ENCODE measurements at regions not wholly inside any gene's neighbourhood (a gene's known extent, or its start where the extent isn't known, plus 50 kb on each side); places are given as distances from the start of the nearest gene placed in this dataset.

DNA sequence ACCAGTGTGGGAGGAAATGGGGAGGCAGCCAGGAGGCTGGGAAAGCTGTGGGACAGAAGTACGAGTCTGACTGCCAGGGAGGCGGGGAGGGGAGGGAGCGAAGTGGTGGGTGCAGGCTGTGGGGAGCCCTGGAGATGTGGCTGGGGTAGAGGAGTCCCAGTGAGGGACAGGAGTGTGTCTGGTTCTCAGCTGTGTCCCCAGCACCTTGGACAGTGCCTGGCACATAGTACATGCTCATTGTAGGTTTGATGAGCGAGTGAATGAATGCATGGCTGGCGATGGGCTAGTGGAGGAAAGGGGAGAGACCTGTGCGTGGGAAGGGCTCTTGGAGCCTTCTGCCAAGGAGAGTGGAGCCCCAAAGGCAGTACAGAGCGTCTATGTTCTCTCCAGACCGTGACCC is 104.1 kb downstream of the SIK1 start:
- Histone ChIP-seq H3K9ac (replicated peaks; ENCODE audit: extremely low read depth, insufficient read depth, low read length) (no peak overlapping the region), H3K4me3 (replicated peaks in 1 of 3; ENCODE audit: insufficient read depth in 1 of 3, low read depth in 1 of 3, low read length in 3 of 3) (no peak overlapping the region), H3K36me3 (ENCODE audit: control insufficient read depth in 2 of 2, extremely low read depth in 1 of 2, insufficient read depth in 2 of 2, low read length in 2 of 2) (no peaks in the 10 kb centered on the region), H4K20me1 (replicated peaks; ENCODE audit: control insufficient read depth, extremely low read depth, insufficient read depth, low read length) (no peaks in the 10 kb centered on the region), H3K4me2 (ENCODE audit: insufficient read depth, low read length) (no peak overlapping the region), H2AFZ (ENCODE audit: low read depth, low read length) (no peak overlapping the region), H3K9me1 (replicated peaks; ENCODE audit: control insufficient read depth, extremely low read depth, insufficient read depth, low read length) (no peaks in the 10 kb centered on the region), H3K27me3 (ENCODE audit: control insufficient read depth in 2 of 2, insufficient read depth in 2 of 2, low read length in 2 of 2) (no peaks in the 10 kb centered on the region), H3K4me1 (ENCODE audit: control insufficient read depth, extremely low read depth, insufficient read depth, low read length) (no peaks in the 10 kb centered on the region), H3K27ac (ENCODE audit: insufficient read depth, low read depth, low read length) (no peak overlapping the region), H3K79me2 (ENCODE audit: control insufficient read depth, insufficient read depth, low read length) (no peaks in the 10 kb centered on the region), H3K9me3 (replicated peaks; ENCODE audit: control insufficient read depth, insufficient read depth, low read length) (no peaks in the 10 kb centered on the region)
- CTCF ChIA-PET: no interaction called here
- no peak for DNase-seq (ENCODE audit: low read depth, low spot score)
- POLR2A ChIA-PET: no interaction called here
- intact Hi-C loops (cut with micrococcal nuclease) (no loop called here), dilution Hi-C loops (cut with MboI; ENCODE audit: extremely low pct_ligation_motif_present, low sequenced_read_pairs) (no loop called here)
- TF ChIP-seq JUN (IDR thresholded peaks at IDR 0.05; ENCODE audit: borderline replicate concordance, insufficient read depth, insufficient read length, low read depth): no peak
- no peak for TF ChIP-seq GATA2 (IDR thresholded peaks at IDR 0.05; ENCODE audit: insufficient read depth, insufficient read length, low read depth, low read length)
- TF ChIP-seq, protein P1, sequence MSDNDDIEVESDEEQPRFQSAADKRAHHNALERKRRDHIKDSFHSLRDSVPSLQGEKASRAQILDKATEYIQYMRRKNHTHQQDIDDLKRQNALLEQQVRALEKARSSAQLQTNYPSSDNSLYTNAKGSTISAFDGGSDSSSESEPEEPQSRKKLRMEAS (IDR thresholded peaks at IDR 0.05; ENCODE audit: insufficient read depth, insufficient read length): no peak
- TF ChIP-seq POLR2AphosphoS5 (IDR thresholded peaks at IDR 0.05; ENCODE audit: insufficient read depth, low read depth, low read length): no peak
- no peak for TF ChIP-seq FOS (IDR thresholded peaks at IDR 0.05; ENCODE audit: borderline replicate concordance, insufficient read depth, low read length)
- no peak for TF ChIP-seq MYC (IDR thresholded peaks at IDR 0.05; ENCODE audit: low read depth, low read length)
- no peak for TF ChIP-seq POLR2A (IDR thresholded peaks at IDR 0.05; ENCODE audit: low read depth, low read length)
- FAIRE-seq: no peak
- BruUV-seq (replicated peaks): no TSS peak

DNA sequence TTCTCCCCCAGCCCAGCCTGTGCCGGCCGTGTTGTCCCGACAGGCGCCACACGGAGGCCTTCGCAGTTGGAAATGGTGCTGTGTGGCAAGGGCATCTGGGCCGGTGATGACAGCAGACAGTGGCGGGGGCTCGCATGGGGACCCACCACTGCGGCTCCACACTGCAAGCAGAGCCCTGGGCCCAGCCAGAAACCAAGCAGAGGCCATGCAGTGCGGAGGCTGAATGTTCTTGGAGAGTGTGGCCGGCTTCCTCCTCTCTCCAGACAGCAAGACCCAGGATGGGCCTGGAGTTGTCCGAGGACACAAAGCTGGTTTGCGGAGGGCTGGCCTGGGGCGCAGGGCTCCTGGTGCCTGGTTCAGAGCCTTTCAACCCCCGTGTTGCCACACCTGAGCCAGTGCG is 104.6 kb downstream of the SIK1 start:
- no peaks in the 10 kb centered on the region for H3K9me3 ChIP-seq (replicated peaks; ENCODE audit: control insufficient read depth, insufficient read depth, low read length)
- intact Hi-C loops (cut with micrococcal nuclease) (no loop called here), dilution Hi-C loops (cut with MboI; ENCODE audit: extremely low pct_ligation_motif_present, low sequenced_read_pairs) (no loop called here)
- H3K4me3 ChIP-seq (replicated peaks in 1 of 3; ENCODE audit: insufficient read depth in 1 of 3, low read depth in 1 of 3, low read length in 3 of 3): no peak overlapping the region
- BruUV-seq (replicated peaks): no TSS peak
- H4K20me1 ChIP-seq (replicated peaks; ENCODE audit: control insufficient read depth, extremely low read depth, insufficient read depth, low read length): no peaks in the 10 kb centered on the region
- no peak for FAIRE-seq
- H3K4me1 ChIP-seq (ENCODE audit: control insufficient read depth, extremely low read depth, insufficient read depth, low read length): no peaks in the 10 kb centered on the region
- no peaks in the 10 kb centered on the region for H3K79me2 ChIP-seq (ENCODE audit: control insufficient read depth, insufficient read depth, low read length)
- POLR2A ChIA-PET: no interaction called here
- no peak overlapping the region for H2AFZ ChIP-seq (ENCODE audit: low read depth, low read length)
- CTCF ChIA-PET: no interaction called here
- H3K9ac ChIP-seq (replicated peaks; ENCODE audit: extremely low read depth, insufficient read depth, low read length): no peak overlapping the region
- no peaks in the 10 kb centered on the region for H3K27me3 ChIP-seq (ENCODE audit: control insufficient read depth in 2 of 2, insufficient read depth in 2 of 2, low read length in 2 of 2)
- H3K9me1 ChIP-seq (replicated peaks; ENCODE audit: control insufficient read depth, extremely low read depth, insufficient read depth, low read length): no peaks in the 10 kb centered on the region
- no peak for DNase-seq (ENCODE audit: low read depth, low spot score)
- H3K36me3 ChIP-seq (ENCODE audit: control insufficient read depth in 2 of 2, extremely low read depth in 1 of 2, insufficient read depth in 2 of 2, low read length in 2 of 2): no peaks in the 10 kb centered on the region
- TF ChIP-seq GATA2 (IDR thresholded peaks at IDR 0.05; ENCODE audit: insufficient read depth, insufficient read length, low read depth, low read length) (no peak), MYC (IDR thresholded peaks at IDR 0.05; ENCODE audit: low read depth, low read length) (no peak), POLR2AphosphoS5 (IDR thresholded peaks at IDR 0.05; ENCODE audit: insufficient read depth, low read depth, low read length) (no peak), FOS (IDR thresholded peaks at IDR 0.05; ENCODE audit: borderline replicate concordance, insufficient read depth, low read length) (no peak), POLR2A (IDR thresholded peaks at IDR 0.05; ENCODE audit: low read depth, low read length) (no peak), JUN (IDR thresholded peaks at IDR 0.05; ENCODE audit: borderline replicate concordance, insufficient read depth, insufficient read length, low read depth) (no peak), EZH2 (IDR thresholded peaks at IDR 0.05; ENCODE audit: borderline replicate concordance, low read depth, low read length, severe bottlenecking) (no peak)
- TF ChIP-seq, protein P1 (IDR thresholded peaks at IDR 0.05; ENCODE audit: insufficient read depth, insufficient read length): no peak
- TF ChIP-seq, protein P2, sequence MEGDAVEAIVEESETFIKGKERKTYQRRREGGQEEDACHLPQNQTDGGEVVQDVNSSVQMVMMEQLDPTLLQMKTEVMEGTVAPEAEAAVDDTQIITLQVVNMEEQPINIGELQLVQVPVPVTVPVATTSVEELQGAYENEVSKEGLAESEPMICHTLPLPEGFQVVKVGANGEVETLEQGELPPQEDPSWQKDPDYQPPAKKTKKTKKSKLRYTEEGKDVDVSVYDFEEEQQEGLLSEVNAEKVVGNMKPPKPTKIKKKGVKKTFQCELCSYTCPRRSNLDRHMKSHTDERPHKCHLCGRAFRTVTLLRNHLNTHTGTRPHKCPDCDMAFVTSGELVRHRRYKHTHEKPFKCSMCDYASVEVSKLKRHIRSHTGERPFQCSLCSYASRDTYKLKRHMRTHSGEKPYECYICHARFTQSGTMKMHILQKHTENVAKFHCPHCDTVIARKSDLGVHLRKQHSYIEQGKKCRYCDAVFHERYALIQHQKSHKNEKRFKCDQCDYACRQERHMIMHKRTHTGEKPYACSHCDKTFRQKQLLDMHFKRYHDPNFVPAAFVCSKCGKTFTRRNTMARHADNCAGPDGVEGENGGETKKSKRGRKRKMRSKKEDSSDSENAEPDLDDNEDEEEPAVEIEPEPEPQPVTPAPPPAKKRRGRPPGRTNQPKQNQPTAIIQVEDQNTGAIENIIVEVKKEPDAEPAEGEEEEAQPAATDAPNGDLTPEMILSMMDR (IDR thresholded peaks at IDR 0.05; ENCODE audit: extremely low read depth in 1 of 2, insufficient read depth in 1 of 2, low read depth in 1 of 2, low read length in 2 of 2): no peak
- no peak overlapping the region for H3K27ac ChIP-seq (ENCODE audit: insufficient read depth, low read depth, low read length)
- no peak overlapping the region for H3K4me2 ChIP-seq (ENCODE audit: insufficient read depth, low read length)
